ENCODE measurements at regions not wholly inside any gene's neighbourhood (a gene's known extent, or its start where the extent isn't known, plus 50 kb on each side); places are given as distances from the start of the nearest gene placed in this dataset.

GRCh38 chr6:42512579-42512978 is 51.2 kb upstream of the UBR2 start:
- no peak for TF ChIP-seq AFF4 (CRISPR knock-in tag; IDR thresholded peaks at IDR 0.05; ENCODE audit: borderline replicate concordance)
- no peak for TF ChIP-seq FOXP4 (CRISPR knock-in tag; IDR thresholded peaks at IDR 0.05)
- TF ChIP-seq USF1 (CRISPR knock-in tag; IDR thresholded peaks at IDR 0.05), result no peak
- TF ChIP-seq MYBL2 (CRISPR knock-in tag; IDR thresholded peaks at IDR 0.05), result no peak
- TF ChIP-seq CTCF (IDR thresholded peaks at IDR 0.05), result no peak
- TF ChIP-seq ARID4B (CRISPR knock-in tag; IDR thresholded peaks at IDR 0.05; ENCODE audit: borderline replicate concordance), result no peak
- TF ChIP-seq CREB1 (CRISPR knock-in tag; IDR thresholded peaks at IDR 0.05), result no peak
- no peak for TF ChIP-seq TEAD1 (CRISPR knock-in tag; IDR thresholded peaks at IDR 0.05)
- TF ChIP-seq SP1 (CRISPR knock-in tag; conservative IDR thresholded peaks at IDR 0.05), result no peak
- no peak for TF ChIP-seq NFE2L1 (CRISPR knock-in tag; IDR thresholded peaks at IDR 0.05)
- TF ChIP-seq USF2 (CRISPR knock-in tag; IDR thresholded peaks at IDR 0.05), result no peak
- no peak for TF ChIP-seq PRDM15 (CRISPR knock-in tag; IDR thresholded peaks at IDR 0.05)
